ENCODE measurements at regions not wholly inside any gene's neighbourhood (a gene's known extent, or its start where the extent isn't known, plus 50 kb on each side); places are given as distances from the start of the nearest gene placed in this dataset.

DNA sequence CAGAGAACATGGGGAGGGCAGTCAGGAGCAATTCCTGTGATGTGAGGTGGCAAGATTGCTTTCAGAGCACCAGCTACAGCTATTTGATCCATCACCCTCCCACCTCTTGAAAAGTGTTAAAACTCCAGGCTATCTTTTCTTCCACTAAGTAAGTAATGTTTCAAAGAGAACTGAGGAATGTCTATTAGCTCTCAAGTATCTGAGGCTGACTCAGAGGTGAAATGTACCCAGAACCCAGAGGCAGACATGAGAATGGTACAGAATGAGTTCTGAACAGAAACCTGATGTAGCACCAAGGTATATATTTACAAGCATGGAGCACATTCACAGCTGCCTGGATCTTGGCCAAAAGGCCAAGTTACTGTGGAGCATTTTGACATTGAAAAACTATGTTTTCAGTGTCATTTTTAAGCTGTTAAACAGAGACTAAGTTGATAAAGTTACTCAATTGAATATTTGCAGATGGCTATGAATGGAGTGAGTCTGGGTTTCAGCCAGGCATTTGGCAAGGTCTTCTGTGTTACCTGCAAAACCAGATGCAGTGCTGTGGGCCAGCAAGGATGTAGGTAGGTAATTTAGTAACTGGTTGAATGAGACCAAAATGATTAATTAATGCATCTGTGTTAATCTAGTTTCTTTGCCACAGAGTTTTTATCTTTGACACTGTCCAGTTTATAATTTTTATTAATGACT lies 227.7 kb upstream of the CD96 start:
- no peak for DNase-seq

- DNase-seq: no peak
Measured at GRCh38 chr3:111314898-111315297, 227.1 kb upstream of the CD96 start.

- DNase-seq: peak; percentile 37
Measured at GRCh38 chr3:111315930-111316587, 225.9 kb upstream of the CD96 start.

DNA sequence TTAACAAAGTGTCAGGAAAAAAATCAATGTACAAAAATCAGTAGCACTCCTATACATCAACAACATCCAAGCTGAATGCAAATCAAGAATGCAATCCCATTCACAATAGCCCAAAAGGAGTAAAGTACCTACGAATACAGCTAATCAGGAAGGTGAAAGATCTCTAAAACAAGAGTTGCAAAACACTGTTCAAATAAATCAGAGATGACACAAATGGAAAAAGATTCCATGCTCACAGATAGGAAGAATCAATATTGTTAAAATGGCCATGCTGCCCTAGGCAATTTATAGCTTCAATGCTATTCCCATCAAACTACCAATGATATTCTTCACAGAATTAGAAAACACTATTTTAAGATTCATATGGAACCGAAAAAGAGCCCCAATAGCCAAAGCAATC lies 223.7 kb upstream of the CD96 start:
- DNase-seq: no peak

GRCh38 chr3:111319598-111319997 lies 222.4 kb upstream of the CD96 start:
- no peak for DNase-seq

DNA sequence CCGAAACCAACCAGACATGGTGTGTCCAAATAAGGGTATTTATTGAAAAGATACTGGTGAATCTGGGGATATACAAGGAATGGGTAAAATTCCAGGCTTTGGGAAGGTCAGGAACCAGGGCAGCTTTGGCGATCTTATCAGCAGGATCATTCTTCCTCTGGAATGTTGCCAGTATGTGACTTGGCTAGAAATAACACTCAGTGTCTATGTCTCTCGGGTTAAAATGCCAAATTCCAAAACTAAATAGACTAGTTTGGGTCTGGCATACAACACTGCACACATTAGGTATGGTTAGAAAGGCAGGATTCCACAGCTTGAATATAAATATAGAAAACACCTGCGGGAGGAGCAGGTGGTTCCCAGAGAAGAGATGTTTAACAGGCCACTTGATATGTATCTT lies 220.2 kb upstream of the CD96 start:
- no peak for DNase-seq

DNA sequence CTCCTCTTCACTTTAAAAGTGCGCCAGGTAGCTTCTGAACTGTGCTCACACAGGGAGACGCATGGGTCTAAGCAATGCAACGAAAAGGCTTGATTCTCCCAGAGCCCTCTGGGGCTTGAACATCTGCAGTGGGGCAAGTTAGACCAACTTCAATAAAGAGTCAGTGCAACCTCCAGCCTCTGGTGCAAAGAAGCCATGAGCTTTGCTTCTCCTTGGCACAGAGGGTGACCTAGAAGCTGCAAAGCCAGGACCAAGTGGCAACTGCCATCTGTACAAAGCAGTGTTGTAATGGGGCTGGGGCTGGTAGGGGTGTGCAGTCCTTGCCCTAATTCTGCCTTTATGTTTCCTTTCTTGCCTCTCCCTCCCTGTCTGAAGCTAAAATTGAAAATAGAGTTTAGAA lies 219.0 kb upstream of the CD96 start:
- DNase-seq: no peak

DNA sequence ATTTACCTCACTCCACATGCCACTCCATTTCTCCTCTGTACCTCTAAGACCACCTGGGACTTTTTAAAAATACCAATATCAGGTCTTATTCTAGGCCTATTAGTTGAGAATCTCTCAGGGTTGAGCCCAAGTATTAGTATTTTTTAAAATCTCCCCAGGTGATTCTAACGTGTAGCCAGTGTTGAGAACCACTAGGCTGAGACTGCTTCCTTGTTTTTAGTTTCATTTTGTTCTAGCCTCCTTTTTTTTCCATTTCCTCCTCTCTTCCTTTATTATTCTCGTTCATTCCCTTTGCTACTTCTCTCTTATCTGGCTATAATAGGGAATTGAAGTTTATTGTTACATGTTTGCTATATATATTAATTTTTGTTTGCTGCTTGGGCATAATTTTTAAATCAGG lies 217.8 kb upstream of the CD96 start:
- no peak for DNase-seq

GRCh38 chr3:111324645-111325044 lies 217.4 kb upstream of the CD96 start:
- DNase-seq: no peak

- no peak for DNase-seq
Measured at GRCh38 chr3:111325160-111325718, 216.8 kb upstream of the CD96 start.

DNA sequence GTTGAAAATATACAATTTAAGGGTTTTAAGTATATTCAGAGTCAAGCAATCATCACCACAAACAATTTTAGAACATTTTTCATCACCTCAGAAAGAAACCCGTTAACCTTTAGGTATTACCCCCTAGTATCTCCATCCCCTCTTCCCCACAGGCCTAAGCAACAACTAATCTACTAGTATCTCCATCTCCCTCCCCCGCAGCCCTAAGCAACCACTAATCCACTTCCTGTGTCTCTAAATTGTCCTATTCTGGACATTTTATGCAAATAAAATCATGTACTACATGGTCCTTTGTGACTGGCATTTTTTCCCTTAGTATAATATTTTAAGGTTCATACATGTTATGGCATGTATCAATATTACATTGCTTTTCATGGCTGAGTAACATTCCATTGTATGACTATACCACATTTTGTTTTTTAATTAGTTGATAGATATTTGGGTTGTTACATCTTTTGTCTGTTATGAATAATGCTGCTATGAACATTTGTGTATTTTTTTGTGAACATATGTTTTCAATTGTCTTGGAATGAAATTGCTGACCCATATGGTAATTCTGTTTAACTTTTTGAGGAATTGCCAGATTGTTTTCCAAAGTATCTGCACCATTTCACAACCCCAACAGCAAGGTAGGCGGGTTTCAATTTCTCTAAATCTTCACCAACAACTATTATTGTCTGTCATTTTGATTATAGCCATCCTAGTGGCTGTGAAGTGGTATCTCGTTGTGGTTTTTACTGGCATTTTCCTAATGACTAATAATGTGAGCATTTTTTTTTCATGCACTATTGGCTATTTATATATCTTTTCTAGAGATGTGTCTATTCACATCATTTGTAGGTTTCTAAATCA lies 215.6 kb upstream of the CD96 start:
- DNase-seq: no peak

GRCh38 chr3:111331306-111331705 lies 210.7 kb upstream of the CD96 start:
- no peak for DNase-seq

GRCh38 chr3:111331912-111332311 lies 210.1 kb upstream of the CD96 start:
- DNase-seq: no peak

GRCh38 chr3:111332488-111333080 lies 209.4 kb upstream of the CD96 start:
- no peak for DNase-seq

- no peak for DNase-seq
Measured at GRCh38 chr3:111333642-111334041, 208.4 kb upstream of the CD96 start.

GRCh38 chr3:111335512-111336303 lies 206.3 kb upstream of the CD96 start:
- no peak for DNase-seq

DNA sequence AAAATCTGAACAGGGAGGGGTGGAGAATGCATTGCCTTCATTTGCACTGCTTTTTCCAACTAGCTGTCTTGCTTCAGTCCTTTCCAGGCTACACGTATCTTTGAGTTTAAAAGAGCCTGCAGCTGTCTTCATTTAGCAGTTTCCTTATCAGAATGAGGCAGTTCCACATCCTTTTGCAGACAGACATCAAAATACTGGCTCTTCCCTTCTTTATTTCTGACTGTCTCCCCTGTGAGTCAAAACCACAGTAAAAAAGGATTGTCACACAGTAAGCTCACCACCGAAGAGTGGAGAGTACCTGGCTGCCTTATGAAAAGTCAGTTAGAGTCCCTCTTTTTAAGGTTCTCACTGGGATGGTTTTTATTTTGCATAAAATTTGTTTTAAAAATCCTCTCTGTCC lies 205.5 kb upstream of the CD96 start:
- DNase-seq: no peak

- DNase-seq: peak; percentile 27
Measured at GRCh38 chr3:111338059-111338698, 203.8 kb upstream of the CD96 start.

GRCh38 chr3:111339017-111339416 lies 203.0 kb upstream of the CD96 start:
- no peak for DNase-seq

DNA sequence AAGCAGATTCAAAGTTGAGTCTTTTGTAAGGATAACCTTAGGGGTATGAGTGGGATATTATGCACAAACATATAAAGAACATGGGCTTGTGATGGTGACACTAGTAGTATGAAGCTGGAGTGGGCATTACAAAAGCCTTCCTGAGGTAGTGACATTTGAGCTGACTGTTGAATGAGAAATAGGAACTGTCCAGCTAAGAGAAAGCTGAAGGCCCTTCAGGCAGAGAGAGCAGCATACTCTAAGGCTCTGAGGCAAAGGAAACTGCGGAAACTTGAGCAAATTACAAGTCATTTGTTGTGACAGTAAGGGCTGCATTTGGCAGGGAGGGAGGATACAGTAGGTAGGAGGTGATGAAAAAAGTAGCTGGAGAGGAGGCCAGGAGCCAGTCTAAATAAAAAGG lies 190.7 kb upstream of the CD96 start:
- DNase-seq: no peak

DNA sequence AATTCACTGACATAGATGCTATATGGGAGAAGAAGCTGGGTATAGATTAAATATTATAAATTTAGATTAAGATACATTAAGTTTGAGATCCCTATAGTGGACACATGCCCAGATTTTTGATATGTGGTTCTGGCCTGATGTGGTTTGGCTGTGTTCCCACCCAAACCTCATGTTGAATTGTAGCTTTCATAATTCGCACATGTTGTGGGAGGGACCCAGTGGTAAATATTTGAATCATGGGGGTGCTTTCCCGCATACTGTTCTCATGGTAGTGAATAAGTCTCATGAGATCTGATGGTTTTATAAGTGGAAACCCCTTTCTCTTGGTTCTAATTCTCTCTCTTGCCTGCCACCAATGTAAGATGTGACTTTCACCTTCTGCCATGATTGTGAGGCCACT lies 189.4 kb upstream of the CD96 start:
- DNase-seq: no peak

Measured in DMS153 (cell line).